GM19438 (cell line): ENCODE measurements at regions not wholly inside any gene's neighbourhood (a gene's known extent, or its start where the extent isn't known, plus 50 kb on each side); places are given as distances from the start of the nearest gene placed in this dataset.

Experiments used
- ATAC-seq: cut with Tn5 transposase; IDR thresholded peaks from one replicate; pipeline ENCODE4 v1.9.1; 2021; ENCODE audit warnings: low read depth; ENCODE audit not compliant: unreplicated experiment

DNA sequence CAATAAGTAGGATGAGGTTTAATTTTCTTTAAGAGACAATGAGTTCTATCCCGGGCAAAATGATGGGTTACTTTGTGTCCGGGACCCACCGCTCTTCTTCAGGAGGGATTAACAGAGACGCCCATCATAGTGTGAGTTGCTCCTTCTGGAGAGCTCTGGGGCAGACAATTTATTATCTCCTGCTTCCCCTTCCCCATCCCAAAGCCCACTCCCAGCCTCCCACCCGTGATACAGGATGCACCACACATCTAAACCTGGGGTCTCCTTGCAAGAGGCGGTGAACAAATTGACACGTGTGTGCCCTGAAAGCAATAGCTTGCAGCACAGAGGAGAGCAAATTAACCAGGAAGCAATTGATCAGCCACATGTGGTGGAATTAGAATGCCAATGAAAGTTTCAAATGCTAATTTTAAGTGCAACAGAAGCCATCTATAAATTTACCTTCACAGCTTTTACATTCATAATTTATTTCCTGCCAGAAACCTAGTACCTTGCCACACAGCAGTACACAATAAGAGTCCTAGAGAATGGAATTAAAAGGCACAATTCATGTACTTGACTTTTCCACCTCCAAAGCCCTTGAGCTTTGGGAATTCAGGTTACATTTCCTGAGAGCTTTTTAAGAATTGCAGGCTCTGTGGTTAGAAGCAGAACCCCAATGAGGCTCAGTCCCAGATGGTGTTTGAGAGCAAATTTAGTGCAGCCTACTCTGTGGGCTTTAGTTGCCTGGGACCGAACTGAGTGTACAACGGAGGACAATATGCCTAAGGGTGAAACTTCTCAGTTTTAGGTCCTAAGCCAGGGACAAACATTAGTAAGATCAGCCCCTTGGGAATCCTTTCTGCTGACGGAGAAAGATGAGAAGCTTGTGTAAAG lies 399.6 kb downstream of the MED10 start:
- ATAC-seq = no peak

DNA sequence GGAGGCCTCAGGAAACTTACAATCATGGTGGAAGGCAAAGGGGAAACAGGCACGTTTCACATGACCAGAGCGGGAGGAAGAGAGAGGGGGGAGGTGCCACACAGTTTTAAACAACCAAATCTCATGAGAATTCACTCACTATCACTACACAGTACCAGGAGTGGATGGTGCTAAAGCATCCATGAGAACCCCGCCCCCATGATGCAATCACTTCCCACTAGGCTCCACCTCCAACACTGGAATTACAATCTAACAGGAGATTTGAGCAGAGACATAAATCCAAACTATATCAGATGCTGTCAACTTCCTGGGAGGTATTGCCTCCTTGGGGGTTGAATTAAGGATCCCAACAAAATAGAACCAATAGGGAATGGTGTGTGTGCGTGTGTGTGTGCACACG lies 407.1 kb downstream of the MED10 start:
- ATAC-seq = no peak

DNA sequence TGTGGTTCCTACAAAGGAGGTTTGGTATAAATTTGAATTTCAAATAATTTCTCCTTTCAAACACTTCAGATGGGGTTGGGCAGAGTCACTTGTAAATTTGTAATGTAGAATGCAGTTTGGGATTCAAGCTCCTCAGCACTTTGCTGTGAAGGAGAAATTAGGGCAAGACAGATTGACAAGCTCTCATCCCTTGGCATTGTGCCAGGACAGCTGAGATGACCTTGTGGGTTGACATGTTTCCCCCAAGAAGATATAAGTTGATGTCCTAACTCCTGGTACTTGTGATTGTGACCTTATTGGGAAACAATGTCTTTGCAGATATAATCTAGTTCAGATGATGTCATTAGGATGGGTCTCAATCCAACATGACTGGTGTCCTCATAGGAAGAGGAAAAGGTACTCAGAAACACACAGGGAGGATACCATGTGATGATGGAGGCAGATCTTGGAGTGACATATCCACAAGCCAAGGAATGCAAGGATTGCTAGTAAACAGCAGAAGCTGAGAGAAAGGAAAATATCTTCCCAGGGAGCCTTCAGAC lies 408.3 kb downstream of the MED10 start:
- ATAC-seq = no peak

DNA sequence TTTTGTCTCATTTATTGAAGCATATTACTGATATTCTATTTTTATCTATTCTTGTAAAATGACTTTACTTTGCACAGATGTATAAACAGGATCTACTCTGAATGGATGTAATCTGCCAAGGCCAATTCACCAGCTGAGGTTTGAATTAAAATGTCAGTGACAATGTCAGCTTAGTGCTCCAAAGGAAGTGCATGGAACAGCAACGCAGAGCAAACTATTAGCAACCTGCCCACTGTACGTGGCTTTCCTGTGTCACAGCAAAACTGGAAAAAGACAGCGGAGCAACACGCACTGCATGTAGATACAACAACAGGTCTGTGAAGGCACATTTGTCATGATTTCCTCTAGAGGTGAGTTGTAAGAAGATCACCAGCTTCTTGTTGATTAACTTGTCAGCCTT lies 409.4 kb downstream of the MED10 start:
- ATAC-seq = no peak

DNA sequence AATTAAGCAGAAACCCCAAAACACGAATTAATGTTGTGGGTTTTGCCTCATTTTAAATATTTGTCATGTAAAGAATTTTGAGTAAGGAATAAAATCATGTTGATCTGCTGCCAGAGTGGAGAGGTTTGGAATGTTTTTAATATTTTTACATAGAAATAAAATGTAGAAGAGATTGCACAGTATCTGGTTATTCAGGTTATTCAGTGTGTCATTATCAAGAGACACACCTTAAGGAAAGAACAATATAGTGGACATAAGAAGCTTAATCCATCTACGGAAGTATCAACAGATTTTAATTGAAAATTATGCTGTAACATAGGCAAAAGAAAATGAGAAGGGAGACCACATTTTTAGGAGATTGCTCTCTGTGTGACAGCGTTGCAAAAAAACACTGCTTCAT lies 410.4 kb downstream of the MED10 start:
- no peak for ATAC-seq

DNA sequence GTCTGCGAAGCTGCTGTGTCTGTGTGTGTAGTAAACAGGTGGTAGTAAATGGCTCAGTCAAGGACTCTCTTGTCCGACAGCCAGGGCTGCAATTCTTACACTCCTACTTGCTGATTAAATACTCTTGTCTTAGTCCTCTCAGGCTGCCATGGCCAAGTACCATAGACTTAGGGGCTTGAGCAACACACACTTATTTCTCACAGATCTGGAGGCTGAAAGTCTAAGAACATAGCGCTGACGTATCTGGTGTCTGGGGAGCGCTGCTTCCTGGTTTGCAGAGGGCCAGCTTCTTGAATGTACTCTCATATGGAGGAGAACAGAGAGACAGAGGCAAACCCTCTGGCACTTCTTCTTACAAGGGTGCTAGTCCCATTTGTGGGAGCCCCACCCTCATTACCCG lies 411.0 kb downstream of the MED10 start:
- ATAC-seq = no peak

DNA sequence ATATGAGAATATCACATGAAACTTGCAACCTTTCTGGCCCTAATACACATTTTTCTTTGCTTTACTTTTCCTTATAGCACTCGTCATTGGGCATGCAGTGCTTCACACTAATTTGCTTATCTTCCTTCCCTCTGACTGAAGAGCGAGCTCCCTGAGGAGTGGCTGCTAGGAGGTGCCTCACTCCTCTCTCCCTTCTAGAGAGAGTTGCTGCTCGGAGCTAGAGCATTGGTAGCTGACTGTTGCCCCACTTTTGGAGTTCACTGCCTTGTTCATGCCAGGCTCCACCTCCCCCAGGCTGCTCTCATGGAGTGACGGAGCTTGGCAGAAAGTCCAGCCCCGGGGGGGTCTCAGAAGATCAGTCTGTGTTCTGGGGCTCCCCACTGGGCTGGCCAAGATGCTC lies 413.2 kb downstream of the MED10 start:
- no peak for ATAC-seq

DNA sequence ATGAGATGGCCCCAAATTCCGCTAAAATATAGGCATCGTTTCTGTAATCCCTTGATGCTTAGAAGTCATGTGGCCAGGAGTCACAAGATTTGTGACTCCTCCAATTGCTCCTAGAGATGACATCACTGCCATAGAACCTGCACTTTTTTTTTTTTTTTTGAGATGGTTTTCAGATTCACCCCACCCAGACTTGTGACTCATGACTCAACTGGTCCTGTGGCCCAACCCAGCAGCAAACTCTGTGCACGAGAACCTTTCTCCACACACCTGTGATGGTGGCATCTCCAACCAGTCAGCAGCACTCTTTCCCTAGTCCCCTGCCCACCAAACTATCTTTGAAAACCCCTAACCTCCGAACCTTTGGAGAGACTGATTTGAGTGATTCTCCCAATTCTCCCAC lies 414.0 kb downstream of the MED10 start:
- no peak for ATAC-seq

DNA sequence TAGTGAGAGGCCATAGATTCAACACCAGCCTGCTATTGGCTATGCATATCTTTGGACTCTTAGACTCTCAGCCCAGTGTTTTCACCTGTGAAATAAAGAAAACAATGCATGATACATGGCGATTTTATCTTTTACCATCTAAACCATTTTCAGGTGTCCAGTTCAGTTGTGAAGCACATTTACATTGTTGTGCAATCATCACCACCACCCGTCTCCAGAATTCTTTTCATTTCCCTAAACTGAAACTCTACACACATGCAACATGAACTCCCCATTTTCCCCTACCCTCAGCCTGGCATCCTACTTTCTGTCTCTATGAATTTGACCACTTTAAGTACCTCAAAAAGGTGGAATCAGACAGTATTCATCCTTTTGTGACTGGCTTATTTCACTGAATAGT lies 420.6 kb downstream of the MED10 start:
- ATAC-seq = no peak

DNA sequence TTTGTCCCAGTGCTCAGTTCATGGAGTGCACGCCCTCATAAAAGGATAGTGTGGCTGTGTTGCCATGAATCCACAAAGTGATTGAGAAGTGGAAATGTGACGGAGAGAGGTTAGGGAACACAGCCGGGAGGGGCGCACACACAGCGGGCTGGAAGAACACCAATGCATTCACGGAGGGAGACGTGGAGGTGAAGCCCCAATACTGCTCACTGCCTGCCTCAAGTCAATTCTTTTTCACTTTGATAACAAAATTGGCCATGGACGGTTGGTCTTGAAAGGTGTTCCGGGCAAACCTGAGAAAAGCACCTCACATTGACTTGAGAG lies 424.1 kb downstream of the MED10 start:
- ATAC-seq = no peak

DNA sequence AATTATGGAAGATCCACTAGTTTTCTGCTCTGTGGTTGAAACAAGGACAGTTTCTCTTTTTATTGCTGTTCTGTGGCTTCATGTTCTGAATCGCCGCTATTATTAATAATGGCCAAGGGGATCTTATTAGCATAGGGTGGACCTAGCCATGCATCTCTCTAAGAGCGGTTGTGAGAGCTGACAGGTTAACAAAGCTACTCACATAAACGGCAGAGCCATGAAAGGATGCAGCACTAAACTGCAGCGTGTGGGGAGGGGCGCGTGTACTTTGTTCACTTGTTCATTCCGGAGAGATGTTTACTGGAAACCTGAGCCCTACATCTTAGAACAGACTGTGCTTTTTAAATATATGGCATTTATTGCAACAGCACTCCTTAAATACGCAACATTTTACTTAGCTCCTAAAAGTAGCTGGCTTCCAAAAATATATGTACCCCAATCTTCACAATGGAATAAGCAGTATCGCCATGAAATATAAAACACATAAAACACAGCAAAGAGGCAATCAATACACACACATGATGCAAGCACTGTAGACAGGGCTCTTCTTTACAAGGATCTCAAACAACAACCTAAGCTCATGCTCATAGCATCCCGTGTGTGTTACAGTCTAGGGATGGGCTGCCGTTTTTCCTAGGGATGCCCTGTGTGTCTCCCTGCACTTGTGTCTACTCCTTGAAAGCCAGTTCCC lies 424.6 kb downstream of the MED10 start:
- no peak for ATAC-seq

DNA sequence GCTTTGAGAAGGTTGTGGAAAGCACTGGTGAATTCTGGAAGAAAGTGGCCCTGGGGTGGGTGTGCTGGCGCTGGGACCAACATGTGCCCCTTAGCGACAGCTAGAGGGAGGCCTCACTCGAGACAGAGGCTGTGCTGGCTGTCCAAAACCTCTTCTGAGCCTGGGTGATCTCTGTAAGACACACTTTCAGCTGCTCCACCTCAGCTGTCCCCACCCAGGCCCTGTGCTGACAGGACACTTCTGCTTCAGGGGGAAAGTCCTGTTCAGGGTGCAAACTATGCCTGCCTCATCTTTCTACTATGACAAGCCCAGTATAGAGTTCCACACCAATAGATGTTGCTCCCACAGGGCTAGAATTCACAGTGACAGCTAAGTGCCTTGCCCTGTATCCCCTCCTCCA lies 426.4 kb downstream of the MED10 start:
- no peak for ATAC-seq

DNA sequence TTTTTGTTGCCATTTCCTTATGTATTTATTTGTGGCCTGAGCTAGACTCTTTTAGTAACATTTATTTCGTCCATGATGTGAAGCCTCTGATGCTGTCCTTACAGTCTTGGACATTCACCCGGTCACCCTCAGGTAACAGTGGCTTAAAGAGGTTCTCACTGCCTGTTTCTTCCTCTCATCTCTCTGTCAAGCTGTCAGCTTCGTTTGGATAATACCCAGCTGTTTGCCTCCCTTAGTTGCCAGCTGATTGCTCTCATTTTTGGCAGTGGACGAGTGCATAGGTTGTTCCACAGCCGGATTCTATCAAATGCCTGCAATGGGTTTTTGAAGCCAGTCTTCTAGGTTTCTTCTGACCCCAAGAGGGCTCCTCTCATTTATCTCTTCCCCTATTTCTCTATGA lies 427.7 kb downstream of the MED10 start:
- no peak for ATAC-seq

DNA sequence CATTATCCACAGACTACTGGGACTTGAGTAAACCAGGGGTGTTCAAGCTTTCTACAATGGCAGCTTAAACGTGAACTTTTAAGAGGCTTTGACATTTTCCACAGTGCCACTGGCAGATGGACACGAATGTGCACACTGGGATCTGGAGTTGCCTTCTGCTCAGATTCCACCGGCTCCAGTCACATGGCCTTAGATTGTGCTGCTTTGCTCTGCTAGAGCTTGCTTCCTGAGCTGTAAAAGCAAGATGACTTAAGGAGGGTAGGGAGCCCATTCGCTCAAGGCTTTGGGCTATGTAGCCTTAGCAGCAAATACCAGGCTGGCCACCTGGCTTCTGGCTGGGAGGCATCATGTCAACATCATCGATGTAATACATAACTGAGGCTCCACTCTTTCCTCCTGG lies 436.9 kb downstream of the MED10 start:
- no peak for ATAC-seq

DNA sequence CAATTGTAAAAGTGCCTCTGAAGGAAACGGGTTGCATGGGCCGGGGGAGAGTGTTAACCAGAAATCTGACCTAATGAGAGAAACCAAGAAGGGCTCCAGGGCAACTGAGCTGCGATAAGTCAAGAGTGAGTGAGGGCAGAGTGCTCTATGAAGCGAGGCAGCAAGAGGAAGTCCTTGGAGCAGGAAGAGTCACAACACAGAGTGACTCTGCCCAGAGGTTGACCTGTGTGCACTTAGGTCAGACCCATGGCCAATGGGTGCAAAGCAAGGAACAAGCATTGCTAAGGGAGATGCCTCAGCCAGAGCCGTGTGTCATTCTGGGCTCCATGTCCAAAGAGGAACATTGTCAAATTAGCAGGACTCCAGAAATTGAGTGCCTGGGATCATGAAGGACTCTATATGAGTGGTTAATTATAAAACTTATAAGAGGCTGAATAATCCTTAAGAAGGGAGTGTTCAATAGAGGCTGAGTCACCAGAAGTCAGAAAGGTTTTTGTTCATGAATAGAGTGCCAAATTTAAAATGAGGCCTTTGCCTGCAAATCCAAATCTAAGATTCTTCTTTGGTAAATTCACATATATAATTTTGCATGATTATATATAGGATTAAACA lies 438.5 kb downstream of the MED10 start:
- ATAC-seq = no peak

DNA sequence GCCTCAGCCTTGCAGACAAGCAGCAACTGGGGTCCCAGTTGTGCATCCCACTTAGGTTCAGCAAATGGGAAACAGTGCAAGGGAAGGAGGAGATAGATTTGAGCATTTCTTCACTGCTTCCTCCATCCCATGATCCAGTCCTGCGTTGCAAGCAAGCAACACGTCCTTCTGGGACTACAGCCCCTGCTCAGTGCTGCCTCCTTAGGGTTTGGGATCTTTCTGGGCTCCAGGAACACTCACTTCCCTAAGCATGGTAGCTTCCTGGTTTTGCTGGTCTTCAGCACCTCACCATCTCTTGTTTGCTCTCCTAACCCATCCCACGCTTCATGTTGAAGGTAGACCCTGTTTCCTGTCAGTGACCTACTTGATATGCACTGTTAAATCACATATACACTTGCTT lies 444.7 kb downstream of the MED10 start:
- ATAC-seq = no peak

DNA sequence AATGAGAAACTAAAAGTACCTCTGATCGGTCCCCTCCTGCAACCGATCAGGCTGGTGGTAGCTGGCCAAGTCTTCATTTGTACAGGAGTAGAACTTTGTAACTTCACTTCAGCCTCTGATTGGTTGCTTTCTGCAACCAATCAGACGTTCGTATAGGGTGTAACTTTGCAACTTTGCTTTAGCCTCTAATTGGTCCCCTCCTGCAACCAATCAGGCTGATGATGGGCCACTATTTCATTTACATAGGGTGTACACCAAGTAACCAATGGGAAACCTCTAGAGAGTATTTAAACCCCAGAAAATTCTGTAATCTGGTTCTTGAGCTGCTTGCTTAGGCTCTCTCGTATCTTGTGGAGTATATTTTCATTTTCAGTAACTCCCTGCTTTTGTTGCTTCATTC lies 445.5 kb downstream of the MED10 start:
- ATAC-seq = no peak

DNA sequence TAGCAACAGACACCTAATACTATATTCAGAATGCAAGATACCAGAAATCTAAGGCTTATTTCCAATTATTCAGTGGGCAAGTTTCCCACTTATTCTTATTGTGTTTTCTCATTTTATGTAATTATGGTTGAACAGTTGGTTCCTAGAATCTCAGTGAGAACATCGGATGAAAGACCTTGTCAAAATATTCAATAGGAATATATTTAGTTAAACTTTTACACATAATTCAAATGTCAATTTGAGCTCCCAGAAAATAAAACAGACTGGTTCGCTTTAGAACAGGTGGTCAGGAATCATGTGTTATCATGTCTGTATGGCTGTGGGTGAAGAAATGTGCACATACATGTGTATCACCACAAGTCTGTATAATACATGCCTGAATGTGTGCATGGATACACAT lies 447.8 kb downstream of the MED10 start:
- no peak for ATAC-seq

DNA sequence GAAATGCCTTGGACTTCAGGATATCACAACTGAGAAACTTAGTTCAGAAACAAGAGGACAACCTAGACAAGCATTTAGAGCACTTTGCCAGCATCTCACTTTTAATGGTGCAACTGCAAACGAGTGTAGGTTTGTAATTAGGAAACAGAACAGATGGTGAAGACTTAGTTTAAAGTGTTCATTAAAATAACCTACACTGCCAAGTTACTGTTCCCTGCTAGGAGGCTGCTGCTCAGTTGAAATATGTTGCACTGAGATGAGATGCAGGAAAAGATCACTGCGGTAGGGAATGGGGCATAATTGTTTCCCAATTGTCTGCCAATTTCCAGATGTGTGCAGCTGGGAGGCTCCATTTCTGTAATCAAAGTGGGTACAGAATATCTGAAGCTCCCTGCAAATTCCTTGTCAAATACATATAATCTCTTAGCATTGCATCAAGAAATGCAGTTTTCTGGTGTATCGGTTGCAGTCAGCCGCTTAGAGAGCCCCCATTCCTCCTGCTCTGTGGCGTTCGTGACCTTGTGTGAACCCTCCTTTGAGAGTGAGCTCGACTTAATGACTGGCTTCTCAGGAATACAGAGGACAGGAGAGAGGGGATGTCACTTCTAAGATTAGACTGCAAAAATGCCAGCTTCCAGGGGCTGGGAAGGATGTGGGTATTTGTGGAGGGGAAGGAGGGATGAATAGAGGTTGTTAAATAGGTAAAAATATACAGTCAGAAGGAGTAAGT lies 448.9 kb downstream of the MED10 start:
- ATAC-seq = no peak

DNA sequence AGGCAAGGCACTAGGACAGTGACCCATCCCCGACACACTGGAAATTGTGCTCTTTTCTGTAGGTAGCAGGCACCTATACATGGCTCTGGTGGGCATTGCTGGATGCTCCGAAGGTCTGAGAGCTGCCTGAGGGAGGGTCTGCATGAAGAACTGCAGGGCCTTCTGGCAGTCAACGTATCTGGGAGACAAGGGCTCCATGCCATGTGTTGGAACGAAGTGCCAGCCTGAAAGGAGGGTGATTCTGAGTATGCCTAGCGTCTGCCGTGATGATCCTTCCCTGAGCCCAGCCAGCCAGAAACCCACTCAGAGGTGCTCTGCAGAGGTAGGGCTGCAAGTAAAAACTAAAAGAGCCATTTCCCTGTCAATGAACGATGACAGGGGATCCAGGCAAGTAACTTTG lies 453.2 kb downstream of the MED10 start:
- no peak for ATAC-seq

DNA sequence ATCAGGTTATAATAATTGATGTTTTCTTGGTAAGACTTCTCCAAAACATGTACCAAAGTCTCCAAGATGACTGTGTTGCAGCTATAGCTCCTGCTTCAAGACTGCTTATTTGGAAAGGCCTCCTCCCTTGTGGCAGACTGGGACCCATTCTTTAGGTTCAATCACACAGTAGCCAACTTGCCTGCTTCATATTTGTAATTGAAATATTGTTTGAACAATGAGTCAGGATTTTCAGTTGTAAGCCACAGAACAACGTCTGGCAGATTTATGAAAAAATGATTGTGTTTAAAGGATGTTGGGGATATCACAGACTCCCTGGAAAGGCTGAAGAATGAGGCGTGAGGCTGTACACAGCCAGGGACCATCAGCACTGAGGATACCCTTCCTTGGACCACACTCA lies 458.9 kb downstream of the MED10 start:
- ATAC-seq = no peak
